Keratinocyte (primary cell): ENCODE measurements at regions not wholly inside any gene's neighbourhood (a gene's known extent, or its start where the extent isn't known, plus 50 kb on each side); places are given as distances from the start of the nearest gene placed in this dataset.

Experiments
- DNase-seq: peaks from one replicate; pipeline ENCODE4 v3.0.0-alpha.2; 2011; ENCODE audit warnings: low read depth, missing footprints, low spot score
- FAIRE-seq: peaks from 2 replicates; lab custom pipeline; 2011; peaks lifted over from hg19 to GRCh38; lab: Jason Lieb, UNC
- H2AFZ ChIP-seq: 2 replicates; pipeline ENCODE4 v1.6.0; 2012; ENCODE audit warnings: low read length, control low read depth, inconsistent platforms; ENCODE audit not compliant: control insufficient read depth
- H3K27ac ChIP-seq: 2 replicates; pipeline ENCODE4 v1.5.1; 2011; ENCODE audit warnings: low read length; ENCODE audit not compliant: control insufficient read depth, insufficient read depth
- H3K27me3 ChIP-seq: 3 replicates; pipeline ENCODE4 v1.6.0; 2011; ENCODE audit warnings: low read length; ENCODE audit not compliant: control insufficient read depth, insufficient read depth; ENCODE audit errors: extremely low read depth
- H3K36me3 ChIP-seq, 2 experiments: 2 replicates in 1 of 2; 3 replicates in 1 of 2; pipeline ENCODE4 v1.5.1; 2011; ENCODE audit warnings: low read length in 2 of 2, mild to moderate bottlenecking in 1 of 2; ENCODE audit not compliant: control insufficient read depth in 2 of 2, insufficient read depth in 2 of 2; ENCODE audit errors: extremely low read depth in 1 of 2
- H3K4me1 ChIP-seq: 3 replicates; pipeline ENCODE4 v1.5.1; 2011; ENCODE audit warnings: low read length; ENCODE audit not compliant: control insufficient read depth, insufficient read depth; ENCODE audit errors: extremely low read depth
- H3K4me2 ChIP-seq: 3 replicates; pipeline ENCODE4 v1.6.0; 2011; ENCODE audit warnings: low read depth, low read length; ENCODE audit not compliant: control insufficient read depth, insufficient read depth; ENCODE audit errors: extremely low read depth
- H3K4me3 ChIP-seq, 3 experiments: fragments of 200-600 bp in 1 of 3; sonication (generic) in 1 of 3; 2 replicates in 2 of 3; 3 replicates in 1 of 3; pipeline ENCODE4 v1.5.1; 2011 to 2016; ENCODE audit warnings: low read length in 3 of 3, mild to moderate bottlenecking in 3 of 3, control low read depth in 2 of 3, inconsistent platforms in 1 of 3, low read depth in 1 of 3, mixed read lengths in 1 of 3, mixed run types in 1 of 3, moderate library complexity in 1 of 3; ENCODE audit not compliant: control insufficient read depth in 2 of 3, insufficient read depth in 2 of 3; ENCODE audit errors: extremely low read depth in 1 of 3
- H3K79me2 ChIP-seq: 2 replicates; pipeline ENCODE4 v1.6.0; 2012; ENCODE audit warnings: low read length; ENCODE audit not compliant: control insufficient read depth, insufficient read depth
- H3K9ac ChIP-seq: 3 replicates; pipeline ENCODE4 v1.6.0; 2011; ENCODE audit warnings: low read length; ENCODE audit not compliant: control insufficient read depth, insufficient read depth; ENCODE audit errors: extremely low read depth
- H3K9me1 ChIP-seq: 3 replicates; pipeline ENCODE4 v1.6.0; 2011; ENCODE audit warnings: low read length; ENCODE audit not compliant: control insufficient read depth, insufficient read depth; ENCODE audit errors: extremely low read depth
- H3K9me3 ChIP-seq: 2 replicates; pipeline ENCODE4 v1.5.1; 2012; ENCODE audit warnings: low read depth, low read length; ENCODE audit not compliant: control insufficient read depth
- H4K20me1 ChIP-seq: 3 replicates; pipeline ENCODE4 v1.6.0; 2011; ENCODE audit warnings: low read length; ENCODE audit not compliant: control insufficient read depth, insufficient read depth; ENCODE audit errors: extremely low read depth
- CTCF ChIP-seq, 3 experiments: IDR thresholded peaks in 1 of 3; conservative IDR thresholded peaks in 1 of 3; optimal IDR thresholded peaks in 1 of 3; 2 replicates in 2 of 3; 3 replicates in 1 of 3; pipeline versions ENCODE3 to v1.5.1; 2011; ENCODE audit warnings: low read length in 3 of 3, mild to moderate bottlenecking in 3 of 3, moderate library complexity in 2 of 3, control low read depth in 1 of 3, inconsistent platforms in 1 of 3; ENCODE audit not compliant: insufficient read depth in 2 of 3; ENCODE audit errors: extremely low read depth in 1 of 3
- EZH2 ChIP-seq: IDR thresholded peaks from one replicate; pipeline ENCODE4 v1.6.1; 2012; ENCODE audit warnings: inconsistent platforms, mild to moderate bottlenecking, low read length, moderate library complexity
- dilution Hi-C: fragments of 300-500 bp; cut with MboI; formaldehyde crosslinking; loops from one replicate; pipeline ENCODE4 v1.7.0; 2020; ENCODE audit warnings: low sequenced_read_pairs; ENCODE audit not compliant: extremely low pct_ligation_motif_present

GRCh38 chr12:58575256-58575655 is 345.0 kb downstream of the LRIG3 start:
- Histone ChIP-seq H3K36me3 (no peaks in the 10 kb centered on the region), H3K9me3 (no peaks in the 10 kb centered on the region), H2AFZ (no peak overlapping the region), H4K20me1 (no peaks in the 10 kb centered on the region), H3K27ac (no peak overlapping the region), H3K79me2 (no peaks in the 10 kb centered on the region), H3K4me2 (no peak overlapping the region), H3K4me3 (no peak overlapping the region), H3K27me3 (no peaks in the 10 kb centered on the region), H3K9ac (no peak overlapping the region), H3K4me1 (no peaks in the 10 kb centered on the region), H3K9me1 (no peaks in the 10 kb centered on the region)
- FAIRE-seq (no peak), DNase-seq (no peak)
- TF ChIP-seq EZH2 (no peak), CTCF (optimal IDR thresholded peaks at IDR 0.05 in 1 of 3, IDR thresholded peaks at IDR 0.05 in 1 of 3, conservative IDR thresholded peaks at IDR 0.05 in 1 of 3; ENCODE audit: extremely low read depth in 1 of 3, insufficient read depth in 2 of 3, low read length in 3 of 3) (no peak)
- dilution Hi-C loops, result no loop called here

- no peak overlapping the region for H3K9ac ChIP-seq
- dilution Hi-C loops, result no loop called here
- no peaks in the 10 kb centered on the region for H3K36me3 ChIP-seq
- H3K9me1 ChIP-seq, result no peaks in the 10 kb centered on the region
- H3K4me3 ChIP-seq, result no peak overlapping the region
- H3K27me3 ChIP-seq, result no peaks in the 10 kb centered on the region
- no peaks in the 10 kb centered on the region for H3K4me1 ChIP-seq
- no peak overlapping the region for H2AFZ ChIP-seq
- H3K79me2 ChIP-seq, result no peaks in the 10 kb centered on the region
- no peak for DNase-seq
- no peak overlapping the region for H3K4me2 ChIP-seq
- no peaks in the 10 kb centered on the region for H4K20me1 ChIP-seq
- H3K9me3 ChIP-seq, result no peaks in the 10 kb centered on the region
- H3K27ac ChIP-seq, result no peak overlapping the region
- FAIRE-seq, result no peak
- no peak for TF ChIP-seq EZH2
- no peak for TF ChIP-seq CTCF (optimal IDR thresholded peaks at IDR 0.05 in 1 of 3, IDR thresholded peaks at IDR 0.05 in 1 of 3, conservative IDR thresholded peaks at IDR 0.05 in 1 of 3; ENCODE audit: extremely low read depth in 1 of 3, insufficient read depth in 2 of 3, low read length in 3 of 3)
These were observed 344.2 kb downstream of the LRIG3 start for GRCh38 chr12:58576081-58576480.
